ENCODE measurements at regions not wholly inside any gene's neighbourhood (a gene's known extent, or its start where the extent isn't known, plus 50 kb on each side); places are given as distances from the start of the nearest gene placed in this dataset.

- TF ChIP-seq, protein P1, sequence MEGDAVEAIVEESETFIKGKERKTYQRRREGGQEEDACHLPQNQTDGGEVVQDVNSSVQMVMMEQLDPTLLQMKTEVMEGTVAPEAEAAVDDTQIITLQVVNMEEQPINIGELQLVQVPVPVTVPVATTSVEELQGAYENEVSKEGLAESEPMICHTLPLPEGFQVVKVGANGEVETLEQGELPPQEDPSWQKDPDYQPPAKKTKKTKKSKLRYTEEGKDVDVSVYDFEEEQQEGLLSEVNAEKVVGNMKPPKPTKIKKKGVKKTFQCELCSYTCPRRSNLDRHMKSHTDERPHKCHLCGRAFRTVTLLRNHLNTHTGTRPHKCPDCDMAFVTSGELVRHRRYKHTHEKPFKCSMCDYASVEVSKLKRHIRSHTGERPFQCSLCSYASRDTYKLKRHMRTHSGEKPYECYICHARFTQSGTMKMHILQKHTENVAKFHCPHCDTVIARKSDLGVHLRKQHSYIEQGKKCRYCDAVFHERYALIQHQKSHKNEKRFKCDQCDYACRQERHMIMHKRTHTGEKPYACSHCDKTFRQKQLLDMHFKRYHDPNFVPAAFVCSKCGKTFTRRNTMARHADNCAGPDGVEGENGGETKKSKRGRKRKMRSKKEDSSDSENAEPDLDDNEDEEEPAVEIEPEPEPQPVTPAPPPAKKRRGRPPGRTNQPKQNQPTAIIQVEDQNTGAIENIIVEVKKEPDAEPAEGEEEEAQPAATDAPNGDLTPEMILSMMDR (IDR thresholded peaks at IDR 0.05), result no peak
- TF ChIP-seq POLR2A (IDR thresholded peaks at IDR 0.05) (no peak), POLR2AphosphoS5 (IDR thresholded peaks at IDR 0.05) (no peak), EP300 (IDR thresholded peaks at IDR 0.05) (no peak)
Observed at GRCh38 chr6:132085731-132086130, 134.6 kb upstream of the CCN2 start.

Data from stomach (tissue), 4 donors.